Lower lobe of right lung (tissue), 2 donors: ENCODE measurements at regions not wholly inside any gene's neighbourhood (a gene's known extent, or its start where the extent isn't known, plus 50 kb on each side); places are given as distances from the start of the nearest gene placed in this dataset.
A peak's percentile ranks its signal among the peaks of the same experiment; 100 is the strongest.

Source experiments
- ATAC-seq, 2 donors: fragments of 200-7000 bp; cut with Tn5 transposase; one replicate each; pipeline ENCODE4 v1.9.1; 2020 to 2022; ENCODE audit warnings: mild to moderate bottlenecking in 2 of 2, moderate library complexity in 2 of 2
- DNase-seq: peaks from one replicate; pipeline ENCODE4 v3.0.0-alpha.2; 2020
- H3K27ac ChIP-seq: fragments of 200-600 bp; one replicate; pipeline ENCODE4 v1.8.0; 2022
- H3K27me3 ChIP-seq: fragments of 200-600 bp; one replicate; pipeline ENCODE4 v1.8.0; 2022; ENCODE audit warnings: low read depth
- H3K36me3 ChIP-seq: fragments of 200-600 bp; one replicate; pipeline ENCODE4 v1.8.0; 2022; ENCODE audit warnings: mild to moderate bottlenecking
- H3K4me1 ChIP-seq: fragments of 200-600 bp; one replicate; pipeline ENCODE4 v1.8.0; 2022
- H3K4me3 ChIP-seq: fragments of 200-600 bp; one replicate; pipeline ENCODE4 v1.8.0; 2022; ENCODE audit warnings: mild to moderate bottlenecking
- H3K9me3 ChIP-seq: fragments of 200-600 bp; one replicate; pipeline ENCODE4 v1.8.0; 2022
- CTCF ChIP-seq: fragments of 200-600 bp; IDR thresholded peaks from one replicate; pipeline ENCODE4 v1.8.0; 2022; ENCODE audit warnings: antibody characterized with exemption, mild to moderate bottlenecking
- intact Hi-C: fragments of 100-400 bp; cut with DNase I; formaldehyde crosslinking; loops from one replicate; pipeline ENCODE4 v1.11.0; 2022
- donor health status: DM: no; HTN: yes; CAD: no; lungs with severe emphysema.

DNA sequence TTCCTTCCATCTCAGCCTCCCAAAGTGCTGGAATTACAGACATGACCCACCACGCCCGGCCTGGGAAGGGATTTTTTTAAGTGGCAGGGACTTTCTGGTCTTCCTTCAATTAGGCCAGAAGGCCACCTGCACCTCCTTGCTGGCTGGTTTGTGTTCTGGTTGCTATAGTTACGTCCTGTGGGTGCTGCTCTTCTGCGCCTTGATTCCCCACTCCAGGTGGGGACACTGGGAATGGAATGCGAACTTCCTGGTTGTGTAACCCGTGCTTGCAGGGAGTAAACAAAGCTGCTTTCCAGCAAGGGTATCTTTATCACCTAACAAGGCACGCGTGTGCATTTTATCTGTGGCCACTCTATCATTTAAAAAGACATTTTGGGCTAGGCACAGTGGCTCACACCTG is 117.7 kb downstream of the PLEKHG1 start:
- H3K27me3 ChIP-seq: no peaks in the 10 kb centered on the region
- peaks cover 21% of the 10 kb centered on the region for H3K4me1 ChIP-seq
- no peaks in the 10 kb centered on the region for H3K9me3 ChIP-seq
- intact Hi-C loops: no loop called here
- TF ChIP-seq CTCF: no peak
- DNase-seq (peak; percentile 64), ATAC-seq (peak; percentile 93 to 94)
- H3K27ac ChIP-seq: peak overlapping the region; percentile 25
- no peaks in the 10 kb centered on the region for H3K36me3 ChIP-seq
- H3K4me3 ChIP-seq: no peak overlapping the region

DNA sequence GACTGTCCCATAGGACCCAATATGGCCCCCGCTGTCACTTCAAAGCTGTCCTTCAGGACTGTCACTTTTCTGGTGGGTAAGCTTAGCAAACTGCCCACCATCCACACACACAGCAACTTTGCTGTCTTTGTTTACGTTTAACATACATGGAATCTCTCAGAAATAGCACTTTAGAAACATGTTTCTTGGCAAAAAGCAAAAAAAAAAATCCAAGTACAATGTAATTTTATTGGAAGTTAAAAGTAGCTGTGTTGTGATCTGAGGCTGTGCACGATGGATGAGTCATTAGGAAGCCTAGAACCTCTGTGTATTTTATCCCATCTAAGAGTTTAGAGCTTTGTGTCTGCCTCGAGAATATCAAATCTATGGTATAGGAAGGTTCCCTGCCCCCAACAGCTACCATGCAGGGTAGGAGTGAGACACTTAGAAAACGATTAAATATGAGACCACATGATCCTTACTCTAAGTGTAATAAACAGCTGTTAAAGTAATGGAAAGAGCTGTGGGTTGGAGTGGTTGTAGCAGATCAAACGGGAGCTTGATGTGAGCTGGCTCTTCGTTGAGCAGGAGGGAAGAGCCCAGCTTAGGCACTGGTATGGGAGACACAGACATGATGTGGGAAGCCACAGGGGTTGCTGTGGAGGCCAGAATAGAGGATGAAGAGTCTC is 119.5 kb downstream of the PLEKHG1 start:
- Histone ChIP-seq H3K9me3 (no peaks in the 10 kb centered on the region), H3K4me1 (peaks cover 16% of the 10 kb centered on the region), H3K36me3 (no peaks in the 10 kb centered on the region), H3K27me3 (no peaks in the 10 kb centered on the region), H3K4me3 (no peak overlapping the region), H3K27ac (no peak overlapping the region)
- intact Hi-C loops: no loop called here
- no peak for TF ChIP-seq CTCF
- ATAC-seq (no peak), DNase-seq (no peak)

DNA sequence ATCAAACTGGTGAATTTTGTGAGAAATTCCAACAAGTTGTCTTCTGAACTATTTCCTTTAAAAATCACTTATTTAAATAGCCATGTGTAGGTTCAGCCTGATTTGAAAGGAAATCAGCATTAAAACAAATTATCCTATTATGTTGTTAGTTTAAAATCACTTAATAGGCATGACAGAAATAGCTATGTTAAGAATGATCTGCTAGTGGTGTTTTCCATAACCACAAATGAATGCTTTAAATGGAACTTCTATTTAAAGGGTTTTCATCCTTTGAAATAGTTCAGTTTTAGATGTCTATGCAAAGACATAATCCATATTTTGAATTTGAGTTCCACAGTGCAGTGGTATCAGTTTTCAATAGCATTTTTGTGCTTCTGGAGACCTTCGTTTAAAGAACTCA is 120.1 kb downstream of the PLEKHG1 start:
- Histone ChIP-seq H3K4me1 (peaks cover 16% of the 10 kb centered on the region), H3K27me3 (no peaks in the 10 kb centered on the region), H3K4me3 (no peak overlapping the region), H3K36me3 (no peaks in the 10 kb centered on the region), H3K9me3 (no peaks in the 10 kb centered on the region), H3K27ac (no peak overlapping the region)
- no peak for TF ChIP-seq CTCF
- intact Hi-C loops: no loop called here
- DNase-seq: no peak
- no peak for ATAC-seq

DNA sequence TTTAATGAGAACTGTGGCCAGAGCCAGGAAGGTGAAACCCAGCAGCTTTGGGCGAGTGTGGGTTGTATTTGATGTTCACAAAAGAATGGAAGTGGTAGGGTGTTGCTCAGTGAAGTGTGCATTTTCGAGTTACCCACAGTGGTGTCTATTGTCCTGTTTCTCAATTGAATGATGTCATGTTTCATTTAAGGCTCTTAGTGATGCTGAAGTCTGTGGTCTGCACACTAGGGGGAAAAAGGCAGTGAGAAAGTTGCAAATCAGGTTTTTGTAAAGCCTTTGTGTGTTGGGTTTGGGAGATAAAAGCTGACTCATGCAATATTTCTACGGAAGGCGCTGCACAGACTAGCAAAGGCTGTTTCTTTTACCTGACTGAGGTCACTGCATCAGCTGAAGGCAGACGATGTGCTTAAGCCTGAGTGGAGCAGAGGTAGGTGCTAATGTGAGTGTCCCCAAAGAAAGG is 121.1 kb downstream of the PLEKHG1 start:
- peaks cover 16% of the 10 kb centered on the region for H3K4me1 ChIP-seq
- peak overlapping the region; percentile 13 for H3K27ac ChIP-seq
- H3K4me3 ChIP-seq: no peak overlapping the region
- no peaks in the 10 kb centered on the region for H3K27me3 ChIP-seq
- no peak for DNase-seq
- intact Hi-C loops: no loop called here
- ATAC-seq: peak; percentile 49 to 65
- TF ChIP-seq CTCF: no peak
- no peaks in the 10 kb centered on the region for H3K36me3 ChIP-seq
- H3K9me3 ChIP-seq: no peaks in the 10 kb centered on the region

- no peak overlapping the region for H3K4me3 ChIP-seq
- H3K27ac ChIP-seq: no peak overlapping the region
- ATAC-seq: no peak
- no peaks in the 10 kb centered on the region for H3K27me3 ChIP-seq
- peaks cover 13% of the 10 kb centered on the region for H3K4me1 ChIP-seq
- DNase-seq: no peak
- H3K9me3 ChIP-seq: no peaks in the 10 kb centered on the region
- no peaks in the 10 kb centered on the region for H3K36me3 ChIP-seq
- intact Hi-C loops: no loop called here
- no peak for TF ChIP-seq CTCF
Observed at GRCh38 chr6:150721418-150722266, 122.0 kb downstream of the PLEKHG1 start.
